IMR-90 (cell line): ENCODE measurements at regions not wholly inside any gene's neighbourhood (a gene's known extent, or its start where the extent isn't known, plus 50 kb on each side); places are given as distances from the start of the nearest gene placed in this dataset.

Experiments
- ATAC-seq: fragments of 200-7000 bp; cut with Tn5 transposase; 2 replicates; pipeline ENCODE4 v1.9.1; 2020; ENCODE audit warnings: low read depth, mild to moderate bottlenecking, moderate library complexity
- BruUV-seq: library from RNA; stranded (reverse); fragments of 400-500 nt; replicated peaks from 2 replicates; lab custom pipeline; 2021; lab: Mats Ljungman, UMichigan
- CTCF ChIA-PET: fragments of 300-600 bp; formaldehyde crosslinking; extraction: SDS; loops from one replicate; lab custom pipeline; 2021; ENCODE audit warnings: antibody characterized with exemption; lab: Yijun Ruan, JAX
- POLR2A ChIA-PET: fragments of 300-600 bp; sonication (Branson Sonifier 250); formaldehyde crosslinking; loops from one replicate; lab custom pipeline; 2022; ENCODE audit warnings: antibody characterized with exemption; ENCODE audit not compliant: unreplicated experiment; lab: Charles Lee
- DNase-seq: peaks from one replicate; pipeline ENCODE4 v3.0.0; 2013
- H2AFZ ChIP-seq: replicated peaks from 2 replicates; pipeline ENCODE3; 2013; ENCODE audit warnings: low read length, mild to moderate bottlenecking; ENCODE audit not compliant: poor library complexity
- H2AK5ac ChIP-seq: 2 replicates; pipeline ENCODE4 v1.6.1; 2013; ENCODE audit warnings: low read depth, low read length, inconsistent platforms
- H2AK9ac ChIP-seq: replicated peaks from 2 replicates; pipeline ENCODE3; 2013; ENCODE audit warnings: mild to moderate bottlenecking, low read depth, low read length, moderate library complexity; ENCODE audit not compliant: poor library complexity
- H2BK120ac ChIP-seq: 2 replicates; pipeline ENCODE4 v1.6.1; 2013; ENCODE audit warnings: low read depth, low read length, inconsistent platforms
- H2BK15ac ChIP-seq: 3 replicates; pipeline ENCODE4 v1.6.1; 2013; ENCODE audit warnings: low read depth, low read length, inconsistent platforms
- H2BK20ac ChIP-seq: 2 replicates; pipeline ENCODE4 v1.6.1; 2013; ENCODE audit warnings: low read depth, mild to moderate bottlenecking, inconsistent platforms, low read length, moderate library complexity
- H2BK5ac ChIP-seq: 2 replicates; pipeline ENCODE4 v1.6.1; 2013; ENCODE audit warnings: mild to moderate bottlenecking, low read depth, low read length, inconsistent platforms; ENCODE audit not compliant: poor library complexity, severe bottlenecking
- H3K14ac ChIP-seq: replicated peaks from 2 replicates; pipeline ENCODE4 v1.6.1; 2013; ENCODE audit warnings: low read depth, low read length, inconsistent platforms
- H3K18ac ChIP-seq: 2 replicates; pipeline ENCODE4 v1.6.1; 2013; ENCODE audit warnings: low read depth, low read length, control low read depth
- H3K23ac ChIP-seq: 2 replicates; pipeline ENCODE4 v1.6.1; 2013; ENCODE audit warnings: low read depth, low read length, inconsistent platforms
- H3K27ac ChIP-seq: 2 replicates; pipeline ENCODE4 v1.5.1; 2013; ENCODE audit warnings: mild to moderate bottlenecking, control low read depth, low read length; ENCODE audit not compliant: insufficient read depth
- H3K27me3 ChIP-seq: 2 replicates; pipeline ENCODE4 v1.6.1; 2013; ENCODE audit warnings: low read length; ENCODE audit not compliant: control insufficient read depth, insufficient read depth
- H3K36me3 ChIP-seq: 2 replicates; pipeline ENCODE4 v1.6.1; 2013; ENCODE audit warnings: low read length, mixed read lengths; ENCODE audit not compliant: control insufficient read depth, insufficient read depth
- H3K4ac ChIP-seq: 2 replicates; pipeline ENCODE4 v1.6.1; 2013; ENCODE audit warnings: low read depth, low read length, inconsistent platforms
- H3K4me1 ChIP-seq: 2 replicates; pipeline ENCODE4 v1.6.1; 2013; ENCODE audit warnings: low read length, mixed read lengths; ENCODE audit not compliant: control insufficient read depth, insufficient read depth
- H3K4me2 ChIP-seq: 2 replicates; pipeline ENCODE4 v1.6.1; 2013; ENCODE audit warnings: low read depth, mild to moderate bottlenecking, control low read depth, low read length, moderate library complexity
- H3K4me3 ChIP-seq: 2 replicates; pipeline ENCODE4 v1.5.1; 2013; ENCODE audit warnings: low read depth, mild to moderate bottlenecking, control low read depth, low read length, moderate library complexity; ENCODE audit not compliant: insufficient read depth
- H3K56ac ChIP-seq: 2 replicates; pipeline ENCODE4 v1.6.1; 2013; ENCODE audit warnings: low read length, inconsistent platforms; ENCODE audit not compliant: insufficient read depth; ENCODE audit errors: extremely low read depth
- H3K79me1 ChIP-seq, 2 experiments: 2 replicates each; pipeline ENCODE4 v1.6.1; 2013; ENCODE audit warnings: low read length in 2 of 2, inconsistent platforms in 1 of 2, low read depth in 1 of 2
- H3K9ac ChIP-seq: 2 replicates; pipeline ENCODE4 v1.6.1; 2013; ENCODE audit warnings: low read depth, low read length, control low read depth
- H3K9me1 ChIP-seq: 2 replicates; pipeline ENCODE4 v1.6.1; 2013; ENCODE audit warnings: low read length, inconsistent platforms; ENCODE audit not compliant: insufficient read depth
- H3K9me3 ChIP-seq: 2 replicates; pipeline ENCODE4 v1.6.1; 2013; ENCODE audit warnings: low read length; ENCODE audit not compliant: control insufficient read depth, insufficient read depth
- H4K20me1 ChIP-seq: 2 replicates; pipeline ENCODE4 v1.6.1; 2013; ENCODE audit warnings: low read length, inconsistent platforms; ENCODE audit not compliant: insufficient read depth
- H4K5ac ChIP-seq: 2 replicates; pipeline ENCODE4 v1.6.1; 2013; ENCODE audit warnings: mild to moderate bottlenecking, low read depth, low read length, control low read depth
- H4K8ac ChIP-seq, 2 experiments: 2 replicates each; pipeline ENCODE4 v1.6.1; 2013; ENCODE audit warnings: low read depth in 2 of 2, low read length in 2 of 2, control low read depth in 1 of 2, inconsistent platforms in 1 of 2
- H4K91ac ChIP-seq: 2 replicates; pipeline ENCODE4 v1.6.1; 2013; ENCODE audit warnings: low read depth, low read length, inconsistent platforms; ENCODE audit not compliant: insufficient read depth
- ELK1 ChIP-seq: fragments of 150-350 bp; IDR thresholded peaks from 2 replicates; pipeline ENCODE4 v1.6.1; 2016; ENCODE audit warnings: low read depth, mild to moderate bottlenecking, low read length, moderate library complexity, borderline replicate concordance
- dilution Hi-C: fragments of 300-500 bp; cut with HindIII; formaldehyde crosslinking; loops from one replicate; pipeline ENCODE4 v1.14.3; 2018; ENCODE audit warnings: low sequenced_read_pairs; ENCODE audit not compliant: unreplicated experiment
- in situ Hi-C: fragments of 300-500 bp; cut with MboI; formaldehyde crosslinking; loops from 3 replicates; pipeline ENCODE4 v1.14.3; 2019; ENCODE audit warnings: low sequenced_read_pairs, inconsistent platforms, mixed read lengths
- intact Hi-C: fragments of 100-400 bp; cut with micrococcal nuclease; formaldehyde crosslinking; loops from 2 replicates; pipeline ENCODE4 v1.10.0; 2022

DNA sequence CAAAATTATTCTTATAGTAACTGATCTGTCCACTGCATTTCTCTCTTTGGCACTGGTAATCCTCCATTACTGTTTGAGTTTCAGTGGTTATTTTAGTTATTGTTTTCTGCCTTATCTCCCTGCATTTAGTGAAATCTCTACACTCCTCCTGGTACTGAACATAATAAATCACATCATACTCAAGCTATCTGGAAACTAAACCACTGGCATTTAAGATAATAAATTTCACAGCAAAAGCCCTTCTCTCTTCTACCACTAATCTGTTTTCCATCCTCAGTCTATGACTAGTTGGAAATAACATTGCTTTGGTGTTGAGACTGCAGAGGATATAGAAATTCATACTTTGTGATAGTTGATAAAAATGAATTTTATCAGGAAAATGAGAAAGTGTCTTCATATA lies 399.3 kb upstream of the FSHR start:
- intact Hi-C loops (no loop called here), dilution Hi-C loops (no loop called here), in situ Hi-C loops (no loop called here)
- DNase-seq (no peak), ATAC-seq (no peak)
- Histone ChIP-seq H2BK15ac (no peak overlapping the region), H3K4ac (no peak overlapping the region), H2AK5ac (no peak overlapping the region), H3K27me3 (no peaks in the 10 kb centered on the region), H2AFZ (no peak overlapping the region), H2BK120ac (no peak overlapping the region), H3K27ac (no peak overlapping the region), H3K23ac (no peak overlapping the region), H2BK5ac (no peak overlapping the region), H4K20me1 (no peaks in the 10 kb centered on the region), H3K9ac (no peak overlapping the region), H2BK20ac (no peak overlapping the region), H2AK9ac (no peak overlapping the region), H3K18ac (no peak overlapping the region), H3K4me2 (no peak overlapping the region), H3K9me3 (no peaks in the 10 kb centered on the region), H3K4me1 (no peaks in the 10 kb centered on the region), H3K56ac (no peak overlapping the region), H3K9me1 (no peaks in the 10 kb centered on the region), H4K5ac (no peak overlapping the region), H3K36me3 (no peaks in the 10 kb centered on the region), H3K79me1 (no peaks in the 10 kb centered on the region), H3K14ac (no peak overlapping the region), H3K4me3 (no peak overlapping the region), H4K91ac (no peak overlapping the region), H4K8ac (no peak overlapping the region)
- TF ChIP-seq ELK1: no peak
- BruUV-seq: no TSS peak
- ChIA-PET POLR2A (no interaction called here), CTCF (no interaction called here)
